Heart right ventricle (tissue), 16 donors: ENCODE measurements at regions not wholly inside any gene's neighbourhood (a gene's known extent, or its start where the extent isn't known, plus 50 kb on each side); places are given as distances from the start of the nearest gene placed in this dataset.

ENCODE experiments used
- ATAC-seq, 8 donors: fragments of 200-7000 bp; cut with Tn5 transposase; one replicate each; pipeline ENCODE4 v1.9.1; 2020; ENCODE audit warnings: mild to moderate bottlenecking in 8 of 8, moderate library complexity in 8 of 8, moderate number of reproducible peaks in 1 of 8
- DNase-seq, 2 donors: peaks; one replicate each; pipeline ENCODE4 v3.0.0-alpha.2; 2020
- H3K27ac ChIP-seq, 10 donors: fragments of 200-600 bp; sonication (generic) in 2 of 10; one replicate each; pipeline versions ENCODE4 v1.5.0 to v1.8.0; 2020 to 2022; ENCODE audit warnings: mild to moderate bottlenecking in 3 of 10
- H3K27me3 ChIP-seq, 7 donors: fragments of 200-600 bp; one replicate each; pipeline ENCODE4 v1.8.0; 2021 to 2022; ENCODE audit warnings: mild to moderate bottlenecking in 2 of 7
- H3K36me3 ChIP-seq, 9 donors: fragments of 200-600 bp; sonication (generic) in 1 of 9; one replicate each; pipeline versions ENCODE4 v1.5.0 to v1.8.0; 2020 to 2022; ENCODE audit warnings: mild to moderate bottlenecking in 2 of 9
- H3K4me1 ChIP-seq, 9 donors: fragments of 200-600 bp; sonication (generic) in 1 of 9; one replicate each; pipeline versions ENCODE4 v1.5.0 to v1.8.0; 2020 to 2022; ENCODE audit warnings: mild to moderate bottlenecking in 4 of 9
- H3K4me3 ChIP-seq, 10 donors: fragments of 200-600 bp; sonication (generic) in 2 of 10; one replicate each; pipeline versions ENCODE4 v1.5.0 to v1.8.0; 2020 to 2022; ENCODE audit warnings: mild to moderate bottlenecking in 7 of 10, moderate library complexity in 2 of 10
- H3K9me3 ChIP-seq, 11 donors: fragments of 200-600 bp in 10 of 11; sonication (generic) in 2 of 11; one replicate each; pipeline versions ENCODE4 v1.5.0 to v1.8.0; 2013 to 2022; ENCODE audit warnings: mild to moderate bottlenecking in 2 of 11, control low read depth in 1 of 11, moderate library complexity in 1 of 11
- WGBS, 2 donors: extraction: QIAGEN DNeasy Blood & Tissue Kit; methylation state at CpG; one replicate each; pipeline ENCODE4 v1.1.7; 2013; ENCODE audit warnings: inconsistent platforms in 1 of 2; 5-methylcytosine and 5-hydroxymethylcytosine counted together
- intact Hi-C, 10 donors: fragments of 100-400 bp; cut with DNase I; formaldehyde crosslinking; loops; one replicate each; pipeline versions ENCODE4 v1.11.1 to v1.14.2; 2022
- TF ChIP-seq, protein P1 (sequence below), 9 donors: fragments of 200-600 bp; sonication (generic) in 2 of 9; IDR thresholded peaks; one replicate each; pipeline versions ENCODE4 v1.5.0 to v1.8.0; 2021 to 2022; ENCODE audit warnings: antibody characterized with exemption in 9 of 9, mild to moderate bottlenecking in 5 of 9, moderate library complexity in 1 of 9
- donor health status: Arrhythmogenic right ventricular cardiomyopathy.
- donor health status: ischemic (EF 13 %, LVEDD 7.1; RV severe dilation, severe dysfunction).
- donor health status: healthy with polysubstance abuse.
- donor health status: DM: no; HTN: yes; CAD: no.
- donor health status: DM: no; HTN: no; CAD: no.
- donor health status: ischemic (EF 25% LVEDD 6.9; RV normal size, moderate dysfunction).
- donor health status: ischemic (EF 25% LVEDD 5.7; RV mildly dilated, moderate dysfunction).
- donor health status: healthy.
- donor health status: DM: yes; HTN: yes; CAD: no.
- donor health status: Ischemic cardiomyopathy.
- donor health status: ischemic (EF 35%, LVEDD 5.7; RV mildly dilated, moderate dysfunction).
- donor health status: nonischemic (EF 11% LVEDD 7.7; RV severe dilation, severe dysfunction).
- donor health status: DM: yes; HTN: yes; CAD: no.
- donor health status: PGD.
- donor health status: ischemic (EF 29% LVEDD 5.4; RV normal size, mild dysfunction).
- donor health status: nonischemic (EF 23%, LVEDD 6.1; RV moderate dilation, normal function).

DNA sequence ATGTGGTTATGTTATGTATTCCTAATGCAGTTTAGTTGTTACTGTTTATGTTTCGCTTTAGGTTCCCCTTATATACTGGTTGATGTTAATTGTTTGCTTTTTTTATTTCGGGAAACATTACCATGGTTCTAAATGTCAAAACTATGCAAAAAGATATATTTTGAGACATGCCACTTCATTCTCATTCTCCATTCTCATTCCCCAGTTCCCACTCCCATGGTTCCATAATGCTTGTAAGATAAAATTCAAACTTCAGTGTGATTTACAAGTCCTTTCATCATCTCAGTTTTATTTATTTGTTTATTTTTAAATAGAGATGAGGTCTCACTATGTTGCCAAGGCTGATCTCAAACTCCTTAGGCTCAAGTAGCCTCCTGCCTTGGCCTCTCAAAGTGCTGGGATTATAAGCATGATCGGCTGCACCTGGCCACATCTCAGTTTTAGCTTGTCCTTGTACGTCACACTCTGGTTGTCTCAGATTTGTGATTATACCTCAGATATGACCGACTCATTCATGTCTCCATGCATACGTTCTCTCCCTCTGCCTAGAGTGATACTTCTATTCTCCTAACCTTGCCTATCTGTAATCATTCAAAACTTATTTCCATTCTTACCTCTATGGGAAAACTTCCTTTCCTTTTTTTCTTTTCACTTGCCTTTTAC lies 407.8 kb upstream of the RGS6 start:
- H3K27ac ChIP-seq, result no peak overlapping the region
- H3K36me3 ChIP-seq, result no peaks in the 10 kb centered on the region
- 95 to 96% methylated on average over 6 of the region's 6 CpGs for WGBS, 2 donors
- no peak for ATAC-seq
- peaks cover 0 to 3% (median 2%) of the 10 kb centered on the region in 9 donors for H3K4me1 ChIP-seq
- no peak overlapping the region for H3K4me3 ChIP-seq
- TF ChIP-seq, protein P1, sequence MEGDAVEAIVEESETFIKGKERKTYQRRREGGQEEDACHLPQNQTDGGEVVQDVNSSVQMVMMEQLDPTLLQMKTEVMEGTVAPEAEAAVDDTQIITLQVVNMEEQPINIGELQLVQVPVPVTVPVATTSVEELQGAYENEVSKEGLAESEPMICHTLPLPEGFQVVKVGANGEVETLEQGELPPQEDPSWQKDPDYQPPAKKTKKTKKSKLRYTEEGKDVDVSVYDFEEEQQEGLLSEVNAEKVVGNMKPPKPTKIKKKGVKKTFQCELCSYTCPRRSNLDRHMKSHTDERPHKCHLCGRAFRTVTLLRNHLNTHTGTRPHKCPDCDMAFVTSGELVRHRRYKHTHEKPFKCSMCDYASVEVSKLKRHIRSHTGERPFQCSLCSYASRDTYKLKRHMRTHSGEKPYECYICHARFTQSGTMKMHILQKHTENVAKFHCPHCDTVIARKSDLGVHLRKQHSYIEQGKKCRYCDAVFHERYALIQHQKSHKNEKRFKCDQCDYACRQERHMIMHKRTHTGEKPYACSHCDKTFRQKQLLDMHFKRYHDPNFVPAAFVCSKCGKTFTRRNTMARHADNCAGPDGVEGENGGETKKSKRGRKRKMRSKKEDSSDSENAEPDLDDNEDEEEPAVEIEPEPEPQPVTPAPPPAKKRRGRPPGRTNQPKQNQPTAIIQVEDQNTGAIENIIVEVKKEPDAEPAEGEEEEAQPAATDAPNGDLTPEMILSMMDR (IDR thresholded peaks at IDR 0.05), result no peak
- H3K27me3 ChIP-seq, result no peaks in the 10 kb centered on the region
- DNase-seq, result no peak
- intact Hi-C loops, result no loop called here
- no peaks in the 10 kb centered on the region for H3K9me3 ChIP-seq

- TF ChIP-seq, protein P1 (IDR thresholded peaks at IDR 0.05), result no peak
- ATAC-seq, result no peak
- DNase-seq, result no peak
- H3K4me1 ChIP-seq, result peaks cover 0 to 16% (median 13%) of the 10 kb centered on the region in 9 donors
- H3K27ac ChIP-seq, result no peak overlapping the region
- no peaks in the 10 kb centered on the region for H3K27me3 ChIP-seq
- intact Hi-C loops, result no loop called here
- H3K9me3 ChIP-seq, result no peaks in the 10 kb centered on the region
- 70 to 79% methylated on average over 5 of the region's 5 CpGs for whole genome bisulfite sequencing, 2 donors
- H3K4me3 ChIP-seq, result no peak overlapping the region
- no peaks in the 10 kb centered on the region for H3K36me3 ChIP-seq
Observed at GRCh38 chr14:71525663-71526221, 406.5 kb upstream of the RGS6 start.

GRCh38 chr14:71526388-71526787 lies 405.8 kb upstream of the RGS6 start:
- ATAC-seq (no peak), DNase-seq (no peak)
- Histone ChIP-seq H3K4me3 (no peak overlapping the region), H3K4me1 (peaks cover 0 to 20% (median 13%) of the 10 kb centered on the region in 9 donors), H3K36me3 (no peaks in the 10 kb centered on the region), H3K27me3 (no peaks in the 10 kb centered on the region), H3K27ac (no peak overlapping the region), H3K9me3 (no peaks in the 10 kb centered on the region)
- intact Hi-C loops, result no loop called here
- TF ChIP-seq, protein P1 (IDR thresholded peaks at IDR 0.05), result no peak
- 98% methylated on average over 3 of the region's 3 CpGs for WGBS, 2 donors

DNA sequence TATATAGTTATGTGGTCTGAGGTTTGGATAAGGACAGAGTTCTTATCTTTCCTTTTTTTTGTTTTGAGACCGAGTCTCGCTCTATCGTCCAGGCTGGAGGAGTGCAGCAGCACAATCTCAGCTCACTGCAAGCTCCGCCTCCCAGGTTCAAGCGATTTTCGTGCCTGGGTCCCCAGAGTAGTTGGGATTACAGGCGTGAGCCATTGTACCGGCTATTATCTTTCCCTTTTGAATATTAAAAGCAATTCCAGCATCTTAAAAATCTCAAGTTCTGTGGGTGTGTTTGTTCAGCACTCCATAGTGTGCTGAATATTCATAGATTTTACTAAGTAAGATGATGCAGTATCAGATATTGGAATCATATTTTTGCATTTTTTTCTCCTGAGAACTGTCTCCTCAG lies 404.4 kb upstream of the RGS6 start:
- WGBS, 2 donors, result 50 to 51% methylated on average over 8 of the region's 8 CpGs
- intact Hi-C loops, result no loop called here

More for the DNA sequence above, 404.4 kb upstream of the RGS6 start:
- H3K36me3 ChIP-seq, result no peaks in the 10 kb centered on the region
- DNase-seq (no peak), ATAC-seq (no peak)
- no peak overlapping the region for H3K27ac ChIP-seq
- H3K4me1 ChIP-seq, result peaks cover 0 to 20% (median 13%) of the 10 kb centered on the region in 9 donors
- H3K4me3 ChIP-seq, result no peak overlapping the region
- H3K9me3 ChIP-seq, result no peaks in the 10 kb centered on the region
- TF ChIP-seq, protein P1 (IDR thresholded peaks at IDR 0.05), result no peak
- no peaks in the 10 kb centered on the region for H3K27me3 ChIP-seq
